Stimulated activated CD4-positive, alpha-beta T cell treated with anti-CD3 and anti-CD28 coated beads, Interleukin-1b, Interleukin-23, amount 100 ng/mL, for 4 hours (primary cell): ENCODE measurements at regions not wholly inside any gene's neighbourhood (a gene's known extent, or its start where the extent isn't known, plus 50 kb on each side); places are given as distances from the start of the nearest gene placed in this dataset.
"Not testable (repeated sequence)": the region's sequence is repeated elsewhere in the genome, so short reads cannot be mapped to it uniquely, and the experiment has no call there.

ENCODE experiments used
- DNase-seq, 2 donors: peaks; one replicate each; pipeline ENCODE4 v3.0.0-alpha.2; 2020; ENCODE audit warnings: low read depth in 2 of 2

DNA sequence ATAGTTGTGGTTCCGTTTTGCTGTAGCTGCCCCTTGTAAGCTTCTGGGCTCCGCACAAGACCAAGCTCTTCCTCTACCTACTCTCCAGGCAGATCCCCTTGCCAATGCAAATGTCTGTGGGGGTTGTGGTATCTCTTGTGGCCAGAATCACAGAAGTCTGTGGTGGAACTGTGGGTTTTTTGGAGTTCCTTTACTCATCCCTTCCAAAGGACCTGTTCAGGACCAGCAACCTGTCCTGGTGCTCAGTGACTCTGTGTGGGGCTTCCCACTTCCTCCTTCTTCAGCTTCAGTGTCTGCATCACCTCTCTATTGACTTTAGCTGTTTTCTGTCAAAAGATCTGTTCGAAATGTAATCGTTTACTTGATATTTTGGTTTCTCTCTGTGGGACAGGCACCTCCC, 441.3 kb upstream of the ADAMTSL1 start:
- no peak for DNase-seq

DNA sequence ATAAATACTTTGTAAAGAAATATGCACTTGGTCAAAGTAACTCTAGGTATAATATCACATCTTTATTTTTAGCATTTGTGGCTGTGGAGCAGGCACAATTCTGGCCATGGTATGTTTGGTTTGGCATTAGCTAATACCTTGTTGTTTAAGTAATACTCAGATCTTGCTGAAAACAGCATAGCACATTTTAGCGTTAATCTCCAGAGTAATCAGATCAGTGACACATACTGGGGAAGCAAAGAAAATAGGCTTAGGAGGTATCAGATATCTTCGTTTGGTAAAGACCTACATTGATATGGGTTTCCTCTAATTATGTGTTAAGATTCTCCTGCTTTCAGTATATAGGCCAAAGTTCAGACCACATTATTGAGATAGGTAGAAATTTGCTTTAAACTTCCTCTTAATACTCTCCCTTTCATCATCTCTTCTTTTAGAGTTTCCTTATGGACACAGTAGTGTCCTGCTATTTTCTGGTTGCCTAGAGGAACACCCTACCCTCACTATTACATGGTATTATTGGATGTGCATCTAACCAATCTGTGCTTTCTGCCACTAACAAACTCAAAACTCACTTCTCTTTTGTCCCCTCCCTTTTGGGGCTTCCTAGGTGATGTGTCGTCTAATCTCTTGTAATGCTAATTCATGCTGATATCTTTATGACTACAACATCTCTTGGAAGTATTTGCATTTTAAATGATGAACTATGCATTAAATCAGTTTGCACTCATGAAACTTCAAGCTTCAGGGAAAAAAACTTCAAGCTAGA, 437.3 kb upstream of the ADAMTSL1 start:
- no peak for DNase-seq

DNA sequence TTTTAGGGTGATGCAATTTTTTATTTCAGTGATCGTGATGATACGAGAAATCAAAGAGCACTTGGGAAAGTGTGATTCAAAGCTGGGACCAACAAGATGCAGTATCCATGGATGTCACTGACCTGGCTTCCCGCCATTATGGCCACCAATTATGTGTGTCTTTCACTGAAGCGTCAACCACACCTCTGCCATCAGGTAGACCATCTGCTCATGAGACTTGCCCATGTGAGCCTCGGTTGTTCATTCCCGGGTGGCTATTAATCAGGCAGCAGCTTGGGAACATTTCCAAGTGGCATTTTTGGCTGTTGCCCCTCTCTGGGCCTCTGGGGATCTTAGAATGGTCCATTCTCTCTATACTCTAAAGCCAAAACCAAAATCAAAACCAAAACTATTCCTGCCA, 436.0 kb upstream of the ADAMTSL1 start:
- no peak for DNase-seq

DNA sequence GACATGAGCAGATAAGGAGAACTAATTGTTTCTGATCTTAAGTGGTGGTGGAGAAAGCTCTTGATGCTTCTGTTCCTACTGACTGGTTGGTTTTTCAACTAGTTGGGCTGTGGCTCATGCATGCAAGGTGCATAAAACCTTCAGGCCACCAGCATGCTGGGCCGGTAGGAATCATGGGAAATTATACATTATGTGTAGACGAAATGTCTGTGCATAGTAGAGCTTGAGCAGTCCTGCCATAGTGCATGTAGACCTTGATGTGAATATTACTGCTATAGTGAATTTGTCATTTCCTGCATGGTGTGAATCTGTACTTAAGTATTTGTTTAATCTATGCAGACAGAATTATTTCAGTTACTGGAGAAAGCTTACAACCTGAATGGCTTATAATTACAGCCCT, 433.6 kb upstream of the ADAMTSL1 start:
- no peak for DNase-seq

DNA sequence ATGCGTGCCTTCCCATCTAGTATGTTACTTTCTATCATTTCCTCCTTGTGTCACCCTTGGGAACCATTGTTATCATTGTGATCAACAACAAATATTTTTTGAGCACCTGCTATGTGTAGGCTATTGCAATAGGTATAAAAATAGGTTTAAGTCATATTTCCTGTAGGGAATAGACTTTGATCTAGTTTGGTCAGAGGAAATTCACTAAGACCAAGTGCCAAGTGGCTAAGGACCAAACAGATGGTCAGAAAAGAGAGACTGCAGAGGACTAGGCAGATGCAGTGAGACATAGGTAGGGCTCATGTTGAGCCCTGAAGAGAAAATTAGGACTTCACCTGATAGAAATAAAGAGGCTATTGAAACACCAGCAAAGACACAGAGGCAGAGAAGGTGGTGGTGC, 430.0 kb upstream of the ADAMTSL1 start:
- no peak for DNase-seq

DNA sequence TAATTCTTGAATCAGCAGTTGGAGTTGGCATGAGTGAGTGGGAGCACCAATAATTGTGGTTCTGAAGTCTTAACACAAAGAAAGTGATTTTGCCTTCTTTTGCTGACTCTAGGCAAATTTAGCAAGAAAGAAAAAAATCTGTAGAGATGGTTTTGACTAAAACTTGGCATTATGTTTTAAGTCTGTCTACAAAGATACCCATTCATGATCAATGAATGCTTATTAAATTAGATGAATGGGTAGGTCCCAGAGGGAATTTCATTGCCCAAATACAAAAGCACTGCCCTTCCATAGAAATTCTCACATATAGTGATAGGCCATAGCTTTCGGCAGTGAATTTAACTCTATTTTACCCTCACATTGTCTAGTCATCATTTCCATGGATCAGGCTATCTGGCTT, 428.6 kb upstream of the ADAMTSL1 start:
- DNase-seq: no peak

DNA sequence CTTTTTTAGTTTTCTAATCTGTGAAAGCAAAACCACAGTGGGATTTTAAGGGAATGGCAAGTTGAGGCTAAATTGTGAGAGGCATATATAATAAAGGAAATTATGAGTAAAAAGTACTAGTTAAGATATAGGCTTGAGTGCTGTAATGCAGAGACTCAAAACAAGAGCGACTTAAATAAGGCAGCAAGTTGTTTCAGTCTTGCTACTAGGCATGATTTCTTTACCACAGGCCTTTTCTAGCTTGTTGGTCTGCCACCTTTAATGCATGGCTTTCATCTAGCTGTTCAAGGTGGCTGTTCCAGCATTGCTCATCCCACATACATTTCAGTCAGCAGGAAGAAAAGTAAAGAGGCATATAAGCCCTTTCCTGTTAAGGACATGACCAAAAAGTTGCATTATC, 427.9 kb upstream of the ADAMTSL1 start:
- DNase-seq: no peak

DNA sequence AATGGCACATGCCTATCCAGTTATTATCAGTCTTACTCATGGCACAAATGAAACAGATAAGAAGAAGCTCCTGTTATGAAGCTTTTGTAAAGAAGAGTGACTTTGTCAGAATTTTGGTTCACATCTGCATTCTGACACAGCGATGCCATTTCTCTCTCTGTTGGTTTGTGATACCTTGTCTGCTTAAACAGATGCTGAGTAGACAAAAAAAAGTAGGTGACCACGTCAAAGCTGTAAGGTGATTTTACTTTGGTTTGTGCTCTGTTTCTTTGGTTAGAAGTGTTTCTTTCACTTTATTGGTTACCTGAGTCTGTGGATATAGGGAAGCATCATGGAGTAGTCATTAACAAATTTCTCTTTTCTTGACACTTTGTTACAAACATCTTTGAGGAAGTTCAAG, 422.3 kb upstream of the ADAMTSL1 start:
- no peak for DNase-seq

DNA sequence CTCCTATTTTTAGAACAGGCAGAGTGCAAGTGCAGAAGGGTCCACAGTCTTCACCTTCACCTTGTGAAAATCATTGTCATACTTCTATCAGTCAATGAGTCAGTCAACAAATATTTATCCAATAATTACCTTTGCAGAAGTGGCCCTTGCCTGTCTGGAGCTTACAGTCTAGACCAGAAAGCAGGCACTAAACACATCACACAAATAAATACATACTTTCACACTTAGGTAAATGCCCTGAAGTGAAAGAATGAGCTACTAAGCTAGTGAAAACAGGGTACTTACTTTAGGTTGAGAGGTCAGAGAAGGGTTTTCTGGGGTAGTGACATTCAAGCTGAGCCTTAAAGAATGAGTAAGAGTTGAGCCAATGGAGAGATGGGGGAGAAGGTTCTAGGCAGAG, 421.9 kb upstream of the ADAMTSL1 start:
- DNase-seq: no peak

DNA sequence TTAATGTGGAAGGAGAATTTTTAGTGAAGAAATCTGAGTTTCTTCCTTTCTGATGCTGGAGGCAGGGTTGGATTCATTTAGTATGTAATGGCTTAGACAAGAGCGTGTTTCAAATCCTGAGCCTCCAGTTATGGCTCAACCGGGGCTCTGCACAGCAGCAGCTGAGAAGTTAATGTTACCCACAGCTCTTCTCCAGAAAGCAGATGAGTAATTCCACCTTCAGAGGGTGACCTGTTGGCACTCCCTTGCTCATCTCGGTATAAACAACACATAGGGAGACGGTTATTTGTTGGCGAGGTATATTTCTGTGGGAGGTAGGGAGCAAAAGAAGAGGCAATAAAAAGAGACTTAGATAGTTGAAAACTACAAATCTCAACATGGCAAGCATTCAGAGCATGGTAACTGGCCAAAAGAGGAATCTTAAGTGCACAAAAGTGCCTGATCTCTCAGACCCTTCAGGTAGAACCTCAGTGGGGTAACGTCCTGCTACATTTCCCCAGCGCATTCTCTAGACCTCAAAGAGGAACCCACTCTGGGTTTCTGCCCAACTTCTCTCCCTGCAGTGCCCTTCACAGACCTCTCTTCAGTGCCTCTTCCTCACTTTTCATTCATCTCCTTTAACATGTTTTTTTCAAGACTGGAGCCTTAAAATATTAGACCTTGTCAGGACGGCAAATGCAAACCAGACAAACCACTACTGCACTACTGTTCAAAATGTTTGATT, 417.5 kb upstream of the ADAMTSL1 start:
- no peak for DNase-seq

DNA sequence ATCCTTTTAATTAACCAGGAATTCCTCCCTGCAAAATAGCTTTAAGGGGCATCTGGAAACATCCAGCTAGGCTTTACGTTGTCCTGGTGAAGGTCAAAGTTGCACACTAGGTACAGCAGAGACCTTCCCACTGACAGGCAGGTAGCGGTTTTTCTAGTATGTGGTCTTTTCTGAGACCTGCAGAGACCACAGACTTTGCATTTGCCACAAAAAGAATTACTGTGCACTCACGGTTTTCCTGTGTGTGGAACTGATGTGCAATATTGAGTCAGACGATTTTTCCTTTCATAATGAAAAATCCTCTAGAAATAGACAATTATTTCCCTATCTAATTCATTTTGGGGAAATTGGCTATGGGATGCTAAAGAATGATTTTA, 417.0 kb upstream of the ADAMTSL1 start:
- no peak for DNase-seq

DNA sequence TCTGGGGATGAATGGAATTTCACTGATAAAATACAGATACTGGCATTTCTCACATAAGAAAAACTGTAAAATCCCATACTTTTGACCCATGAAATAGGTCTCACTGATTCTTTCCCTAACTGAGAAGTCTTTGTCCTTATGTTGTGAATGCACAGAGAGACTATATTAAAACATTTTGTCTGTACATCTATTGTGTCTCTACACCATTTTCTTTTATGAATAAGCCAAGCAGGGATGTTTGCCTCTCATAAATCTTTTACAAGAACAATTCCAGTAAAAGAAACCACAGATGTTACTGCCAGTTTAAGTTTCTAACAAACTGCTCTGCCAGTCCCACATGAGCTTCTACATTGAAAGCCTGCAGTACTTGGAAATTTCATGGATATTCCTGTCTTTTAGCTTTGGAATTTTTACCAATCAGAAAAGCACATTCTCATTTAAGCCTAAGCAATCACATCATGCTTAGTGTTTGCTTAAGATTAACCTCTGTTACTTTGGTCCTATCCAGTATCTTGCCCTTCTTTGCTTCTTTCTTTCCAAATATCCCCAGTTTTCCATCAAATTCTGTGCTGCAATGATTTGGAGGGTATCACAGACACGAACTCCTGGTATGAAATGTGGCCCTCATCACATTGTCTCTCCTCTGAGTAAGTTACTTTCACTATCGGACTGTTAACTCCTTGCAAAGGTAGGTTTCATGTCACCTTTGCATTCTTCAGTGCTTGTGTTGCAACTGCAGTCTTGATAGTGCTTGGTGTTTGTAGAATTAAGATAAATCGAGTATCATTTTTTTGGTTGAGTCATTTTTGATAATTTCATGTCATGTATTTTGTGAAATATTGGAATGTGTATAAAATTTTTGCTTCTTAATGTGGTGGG, 415.1 kb upstream of the ADAMTSL1 start:
- no peak for DNase-seq

DNA sequence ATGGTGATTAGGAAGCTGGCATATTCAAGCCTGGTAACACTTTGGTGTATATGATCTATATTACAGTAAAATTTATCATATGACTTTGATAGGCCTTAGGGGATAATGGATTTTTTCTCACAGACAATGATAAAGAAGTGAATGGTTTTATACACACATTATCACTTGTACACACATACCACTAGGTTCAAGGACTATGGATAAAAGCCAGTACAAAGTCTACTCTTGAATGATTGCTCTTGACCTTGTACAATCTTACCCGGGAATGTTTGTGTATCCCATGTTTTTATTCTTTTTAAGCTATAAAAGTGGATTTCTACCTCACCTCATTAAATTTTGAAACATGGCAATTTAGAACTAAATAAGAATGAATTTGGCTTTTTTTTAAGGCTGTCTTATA, 414.5 kb upstream of the ADAMTSL1 start:
- no peak for DNase-seq

DNA sequence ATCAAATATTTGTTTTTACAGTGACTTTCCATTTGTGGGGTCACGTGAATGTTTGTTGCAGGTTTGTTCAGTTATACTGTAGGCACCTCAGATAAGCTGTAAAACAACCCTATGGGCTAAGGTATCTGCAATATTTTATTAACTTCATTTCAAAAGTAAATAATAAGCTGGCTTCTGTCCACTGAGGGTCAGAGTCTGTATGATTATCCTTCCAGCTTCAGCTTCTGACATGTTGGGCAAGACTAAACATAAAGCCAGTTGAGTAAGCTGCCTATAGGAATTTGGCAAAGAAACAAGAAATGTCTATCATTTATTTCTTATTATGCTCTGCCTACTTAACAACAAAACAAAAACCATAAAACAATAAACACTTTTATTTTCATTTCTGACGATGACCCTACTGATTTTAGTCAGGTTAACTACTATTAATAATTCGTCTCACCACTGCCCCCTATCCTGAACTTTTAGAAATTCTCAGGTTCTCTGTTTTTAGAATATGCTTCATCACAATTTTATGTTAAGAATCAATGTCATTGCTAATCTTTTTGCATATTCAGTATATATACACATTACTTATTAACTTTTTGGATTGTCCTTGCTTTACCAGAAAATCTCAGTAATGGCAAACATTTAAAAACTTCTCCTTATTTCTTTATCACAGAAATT, 413.6 kb upstream of the ADAMTSL1 start:
- DNase-seq: no peak

DNA sequence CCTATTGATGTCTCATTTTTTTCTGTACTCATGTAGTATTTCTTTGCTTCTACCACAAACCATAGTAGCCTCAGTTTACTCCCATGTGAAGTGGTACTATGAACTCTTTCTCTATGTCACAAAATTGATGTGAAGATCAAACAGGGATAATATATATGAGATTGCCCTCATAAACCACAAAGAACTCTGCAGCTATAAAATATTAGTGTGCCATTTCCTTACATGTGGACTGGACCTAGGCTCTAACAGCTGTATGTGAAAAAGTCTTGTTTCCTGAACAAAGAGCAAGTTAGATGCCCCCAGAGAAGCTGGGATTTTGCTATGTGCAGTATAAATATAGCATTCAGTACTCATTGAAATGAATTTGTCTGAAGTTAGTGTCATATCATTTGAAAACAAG, 412.6 kb upstream of the ADAMTSL1 start:
- no peak for DNase-seq

DNA sequence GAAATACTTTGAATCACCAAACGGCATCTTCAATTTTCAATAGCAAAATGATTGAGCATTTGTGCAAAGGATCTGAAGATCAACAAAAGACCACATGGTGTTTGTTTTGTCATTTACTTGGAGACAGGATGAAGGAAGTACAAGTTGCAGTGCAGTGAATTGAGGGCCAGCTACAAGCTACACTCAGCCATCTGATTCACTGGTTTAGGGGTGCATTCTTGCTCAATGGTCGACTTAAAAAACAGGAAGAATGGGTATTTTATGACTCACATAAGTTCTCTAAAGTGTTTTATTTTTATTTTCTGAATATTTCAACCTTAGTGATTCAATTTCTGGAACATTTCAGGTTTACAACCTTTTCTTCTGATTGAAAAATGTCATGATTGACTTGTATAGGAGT, 412.1 kb upstream of the ADAMTSL1 start:
- DNase-seq: no peak

DNA sequence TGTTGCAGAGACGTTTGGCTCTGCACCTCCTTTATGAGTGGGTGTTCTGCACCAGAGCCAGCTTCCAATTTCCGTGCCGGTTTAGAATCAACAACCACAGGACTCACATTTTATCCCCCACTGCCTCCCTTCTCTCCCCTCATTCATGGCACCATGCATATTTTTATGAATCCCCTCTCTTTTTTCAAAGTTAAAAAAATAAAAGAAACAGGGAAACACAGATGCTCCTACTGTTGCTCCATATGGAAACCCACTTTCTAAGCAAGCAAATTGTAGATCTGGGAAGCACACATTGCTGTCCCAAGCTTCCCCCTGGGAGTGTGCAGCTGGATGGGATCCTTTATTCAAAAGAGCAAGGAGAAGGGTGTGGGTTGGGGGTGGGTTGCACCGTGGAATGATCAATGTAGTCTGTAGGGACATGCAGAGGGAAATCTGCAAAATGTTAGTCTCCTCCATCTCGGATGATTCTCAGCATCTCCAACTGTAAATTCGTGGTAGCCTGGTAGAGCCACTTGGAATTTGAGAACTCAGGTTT, 410.0 kb upstream of the ADAMTSL1 start:
- no peak for DNase-seq

DNA sequence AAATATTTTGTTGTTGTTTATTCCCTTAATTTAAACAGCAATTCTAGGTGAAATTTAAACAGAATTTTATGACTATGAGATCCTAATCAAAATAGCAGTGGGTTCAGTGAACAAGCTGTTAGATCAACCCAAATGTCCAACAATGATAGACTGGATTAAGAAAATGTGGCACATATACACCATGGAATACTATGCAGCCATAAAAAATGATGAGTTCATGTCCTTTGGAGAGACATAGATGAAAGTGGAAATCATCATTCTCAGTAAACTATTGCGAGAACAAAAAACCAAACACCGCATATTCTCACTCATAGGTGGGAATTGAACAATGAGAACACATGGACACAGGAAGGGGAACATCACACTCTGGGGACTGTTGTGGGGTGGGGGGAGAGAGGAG, 407.3 kb upstream of the ADAMTSL1 start:
- DNase-seq: not testable (repeated sequence)

DNA sequence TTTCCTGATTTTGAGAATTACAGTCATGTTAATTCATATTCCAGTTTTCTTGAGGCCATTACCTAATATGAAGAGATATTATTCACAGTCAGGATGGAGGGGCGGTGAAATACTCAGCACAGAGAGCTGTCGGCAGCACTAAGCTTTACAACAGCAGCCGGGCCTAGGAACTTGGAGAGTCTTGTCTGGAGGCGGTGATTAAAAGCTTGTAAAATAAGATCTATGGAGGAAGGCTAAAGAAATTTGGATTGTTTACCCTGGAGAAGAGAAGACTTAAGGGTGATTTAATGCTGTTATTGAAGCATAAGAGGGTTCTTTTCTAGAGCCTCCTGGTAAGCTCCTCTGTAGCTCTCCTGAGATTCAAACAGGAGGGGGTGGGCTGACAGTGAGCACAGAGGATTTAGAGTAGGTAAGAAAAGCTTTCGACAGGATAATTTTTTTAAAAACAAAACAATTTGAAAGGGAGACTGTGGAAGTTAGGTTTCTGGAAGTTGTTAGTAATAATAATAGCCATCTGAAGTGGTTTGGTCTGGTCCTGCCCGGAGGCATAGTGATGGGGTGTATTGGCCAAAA, 406.3 kb upstream of the ADAMTSL1 start:
- DNase-seq: no peak

DNA sequence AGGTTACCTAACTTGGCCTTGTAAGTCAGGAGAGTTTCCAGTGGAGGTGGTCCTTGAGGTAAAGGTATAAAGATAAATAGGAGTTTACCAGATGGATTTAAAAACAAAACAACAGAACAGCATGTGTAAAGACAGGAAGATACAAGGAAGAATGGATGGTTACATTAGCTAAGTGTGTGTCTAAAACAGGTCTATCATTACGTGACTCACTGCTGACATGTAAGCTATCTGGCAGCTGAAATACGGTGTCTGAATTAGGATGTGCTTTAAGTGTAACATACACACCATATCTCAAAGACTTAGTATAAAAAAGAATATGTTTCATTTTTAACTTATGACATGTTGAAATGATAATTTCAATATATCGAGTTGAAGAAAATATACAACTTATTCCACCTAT, 405.1 kb upstream of the ADAMTSL1 start:
- DNase-seq: no peak

DNA sequence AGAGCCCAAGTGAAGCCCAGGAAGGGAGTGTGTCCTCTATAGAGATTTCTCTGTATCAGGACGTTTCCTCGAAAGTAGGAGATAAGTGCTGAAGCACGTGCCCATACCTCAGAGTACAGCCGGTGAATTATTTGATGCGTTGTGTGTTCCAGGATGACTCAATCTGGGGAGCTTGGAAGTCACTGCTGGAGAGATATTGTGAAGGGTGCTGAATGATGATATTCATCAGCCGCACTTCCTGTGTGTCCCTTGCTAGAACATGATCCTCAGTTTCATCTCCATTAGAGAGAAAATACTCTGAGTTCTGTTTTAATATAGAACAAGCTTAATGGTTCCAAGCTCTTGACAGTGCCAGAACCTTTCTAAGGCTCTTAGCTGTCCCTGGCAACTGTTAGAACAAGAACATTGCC, 402.3 kb upstream of the ADAMTSL1 start:
- no peak for DNase-seq
